ENCODE measurements at regions not wholly inside any gene's neighbourhood (a gene's known extent, or its start where the extent isn't known, plus 50 kb on each side); places are given as distances from the start of the nearest gene placed in this dataset.

DNA sequence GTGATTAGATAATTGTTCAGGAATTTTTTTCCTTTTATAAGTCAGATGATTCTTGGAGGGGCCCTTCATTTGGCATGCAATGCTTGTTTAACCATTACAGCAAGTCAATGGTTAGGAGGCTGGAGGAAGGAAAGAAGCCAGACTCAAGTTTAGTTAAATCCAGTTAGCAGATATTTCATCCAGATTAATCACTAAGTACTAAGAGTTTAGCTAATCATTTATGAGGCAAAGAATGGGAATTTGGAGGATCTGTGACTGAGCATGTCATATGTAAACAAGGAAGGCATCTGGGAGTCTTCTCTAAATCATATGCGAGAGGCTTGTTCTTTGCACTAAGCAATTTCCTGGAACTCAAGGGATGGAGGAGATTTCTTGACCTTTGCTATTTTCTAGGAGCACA, 145.3 kb upstream of the SGCD start:
- no peak for ATAC-seq
- CTCF ChIA-PET, result no interaction called here
- no peak overlapping the region for H3K4me3 Mint-ChIP-seq
- peaks cover 2% of the 10 kb centered on the region for H3K27me3 Mint-ChIP-seq
- no peaks in the 10 kb centered on the region for H3K4me1 Mint-ChIP-seq
- no peak overlapping the region for H3K27ac Mint-ChIP-seq
- no peaks in the 10 kb centered on the region for H3K36me3 Mint-ChIP-seq
- H3K9me3 Mint-ChIP-seq (ENCODE audit: low read depth), result no peaks in the 10 kb centered on the region
- no peak for DNase-seq

DNA sequence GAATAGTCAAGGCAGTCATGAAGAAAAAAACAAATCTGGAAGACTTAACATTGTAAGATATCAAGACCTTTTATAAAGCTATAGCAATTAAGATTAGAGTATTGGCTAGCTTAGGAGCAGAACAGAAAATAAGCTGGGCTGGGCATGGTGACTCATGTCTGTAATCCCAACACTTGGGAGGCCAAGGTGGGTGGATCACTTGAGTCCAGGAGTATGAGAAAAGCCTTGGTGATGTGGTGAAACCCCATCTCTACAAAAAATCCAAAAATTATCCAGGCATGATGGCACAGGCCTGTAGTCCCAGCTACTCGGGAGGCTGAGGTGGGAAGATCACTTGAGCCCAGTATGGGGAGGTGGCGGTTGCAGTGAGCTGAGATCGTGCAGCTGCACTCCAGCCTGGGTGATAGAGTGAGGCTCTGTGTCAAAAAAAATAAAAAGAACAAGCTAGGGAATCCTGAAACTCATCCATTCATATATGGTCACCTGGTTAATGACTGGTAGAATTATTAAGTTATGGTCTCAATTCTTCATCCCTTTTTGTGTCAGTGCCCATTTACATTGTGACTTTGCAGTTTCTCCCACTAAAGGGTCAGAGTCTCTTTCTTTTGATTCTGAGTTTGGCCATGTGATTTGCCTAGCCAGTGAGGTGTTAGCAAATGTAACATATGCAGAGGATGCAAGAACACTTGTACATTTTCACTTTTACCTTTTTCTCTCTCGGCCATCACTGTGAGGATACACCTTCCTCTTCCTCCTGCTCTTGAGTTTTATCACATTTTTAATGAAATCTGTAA, 144.6 kb upstream of the SGCD start:
- H3K27ac Mint-ChIP-seq, result no peak overlapping the region
- no peak for DNase-seq
- no peaks in the 10 kb centered on the region for H3K4me1 Mint-ChIP-seq
- no peaks in the 10 kb centered on the region for H3K9me3 Mint-ChIP-seq (ENCODE audit: low read depth)
- CTCF ChIA-PET, result no interaction called here
- no peak overlapping the region for H3K4me3 Mint-ChIP-seq
- H3K27me3 Mint-ChIP-seq, result peaks cover 2% of the 10 kb centered on the region
- no peak for ATAC-seq
- H3K36me3 Mint-ChIP-seq, result no peaks in the 10 kb centered on the region

DNA sequence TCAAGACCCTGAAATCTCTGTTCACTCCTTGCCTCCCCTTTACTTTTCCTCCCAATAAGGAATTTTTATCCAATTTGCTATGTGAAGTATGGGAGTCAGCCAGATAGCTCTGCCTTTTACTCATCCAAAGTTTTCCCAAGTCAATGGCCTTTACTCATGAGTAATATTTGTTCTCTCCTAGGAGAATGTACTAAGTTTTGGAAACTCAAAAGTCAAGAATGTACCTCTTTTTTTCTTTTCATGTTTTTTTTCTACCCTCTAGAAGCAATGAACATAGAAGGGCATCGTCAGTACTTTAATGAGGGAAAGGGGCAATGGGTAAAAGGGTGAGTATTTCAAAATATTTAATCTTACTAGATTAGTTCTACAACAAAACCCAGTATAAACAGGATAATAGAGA, 140.2 kb upstream of the SGCD start:
- Mint-ChIP-seq H3K27me3 (no peaks in the 10 kb centered on the region), H3K4me3 (no peak overlapping the region), H3K9me3 (ENCODE audit: low read depth) (no peaks in the 10 kb centered on the region), H3K36me3 (no peaks in the 10 kb centered on the region), H3K4me1 (no peaks in the 10 kb centered on the region), H3K27ac (no peak overlapping the region)
- DNase-seq (no peak), ATAC-seq (no peak)
- CTCF ChIA-PET, result no interaction called here

DNA sequence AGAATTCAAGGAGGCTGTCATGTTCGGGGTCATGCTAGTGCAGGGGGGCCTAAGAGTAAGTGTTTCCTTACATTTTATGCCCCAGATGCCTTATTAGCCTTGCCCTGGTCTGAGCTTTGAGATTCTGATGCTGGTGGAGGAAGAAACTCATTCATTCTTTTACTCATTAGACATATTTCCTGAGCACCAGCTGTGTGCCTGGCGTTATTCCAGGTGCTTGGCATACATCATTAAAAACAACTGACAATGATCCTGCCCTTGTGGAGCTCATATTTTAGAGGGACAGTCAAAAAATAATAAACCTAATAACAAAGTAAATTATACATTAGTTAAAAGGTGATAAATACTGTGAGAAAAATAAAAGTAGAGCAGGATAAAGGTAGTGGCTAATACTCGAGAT, 138.9 kb upstream of the SGCD start:
- H3K4me1 Mint-ChIP-seq, result no peaks in the 10 kb centered on the region
- H3K4me3 Mint-ChIP-seq, result no peak overlapping the region
- CTCF ChIA-PET, result interaction anchor here (0.5 kb wide), 1 partner anchor 594 kb away, joined by 3 read pairs; no protein-coding TSS in a partner anchor
- no peak for DNase-seq
- no peaks in the 10 kb centered on the region for H3K27me3 Mint-ChIP-seq
- no peaks in the 10 kb centered on the region for H3K9me3 Mint-ChIP-seq (ENCODE audit: low read depth)
- H3K36me3 Mint-ChIP-seq, result no peaks in the 10 kb centered on the region
- no peak for ATAC-seq
- no peak overlapping the region for H3K27ac Mint-ChIP-seq

DNA sequence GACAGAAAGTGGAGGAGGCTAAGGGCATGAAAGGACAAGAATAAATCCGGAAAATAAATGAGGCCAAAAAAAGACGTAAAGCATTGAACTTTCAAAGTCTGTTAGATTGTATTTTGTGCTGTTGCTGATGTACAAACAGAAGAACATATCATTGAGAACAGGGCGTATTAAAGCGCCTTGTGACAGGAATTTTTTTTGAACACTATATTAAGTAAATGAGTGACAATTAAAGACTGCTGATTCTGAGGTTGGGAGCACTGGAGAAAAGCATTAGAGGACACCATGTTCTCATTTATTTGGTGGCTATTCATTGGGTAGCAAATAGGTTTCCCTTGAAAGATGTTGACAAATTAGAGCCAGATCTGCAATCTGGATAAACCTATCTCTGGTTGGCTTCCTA, 137.3 kb upstream of the SGCD start:
- Mint-ChIP-seq H3K36me3 (no peaks in the 10 kb centered on the region), H3K27me3 (no peaks in the 10 kb centered on the region), H3K27ac (no peak overlapping the region), H3K9me3 (ENCODE audit: low read depth) (no peaks in the 10 kb centered on the region), H3K4me1 (no peaks in the 10 kb centered on the region), H3K4me3 (no peak overlapping the region)
- ATAC-seq, result no peak
- CTCF ChIA-PET, result no interaction called here
- DNase-seq, result no peak

DNA sequence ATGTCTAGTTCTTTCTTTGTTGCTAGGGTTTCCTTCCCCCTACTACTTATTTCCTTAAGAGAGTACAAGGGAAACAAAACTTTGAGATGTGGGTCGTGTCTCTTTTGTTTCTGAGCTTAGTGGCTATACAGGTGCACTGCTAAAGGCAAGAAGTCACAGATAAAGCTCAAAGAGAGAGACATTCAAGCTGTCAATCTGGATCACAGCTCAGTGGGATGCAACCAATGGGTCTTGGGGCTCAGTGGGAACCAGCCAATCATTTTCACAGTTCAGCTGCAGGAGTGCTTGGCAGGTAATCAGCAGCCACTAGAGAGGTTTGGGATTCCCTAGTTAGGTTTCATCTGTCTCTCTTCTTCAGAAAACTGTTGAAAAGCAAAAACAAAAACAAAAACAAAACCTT, 135.4 kb upstream of the SGCD start:
- Mint-ChIP-seq H3K36me3 (no peaks in the 10 kb centered on the region), H3K4me3 (no peak overlapping the region)

DNA sequence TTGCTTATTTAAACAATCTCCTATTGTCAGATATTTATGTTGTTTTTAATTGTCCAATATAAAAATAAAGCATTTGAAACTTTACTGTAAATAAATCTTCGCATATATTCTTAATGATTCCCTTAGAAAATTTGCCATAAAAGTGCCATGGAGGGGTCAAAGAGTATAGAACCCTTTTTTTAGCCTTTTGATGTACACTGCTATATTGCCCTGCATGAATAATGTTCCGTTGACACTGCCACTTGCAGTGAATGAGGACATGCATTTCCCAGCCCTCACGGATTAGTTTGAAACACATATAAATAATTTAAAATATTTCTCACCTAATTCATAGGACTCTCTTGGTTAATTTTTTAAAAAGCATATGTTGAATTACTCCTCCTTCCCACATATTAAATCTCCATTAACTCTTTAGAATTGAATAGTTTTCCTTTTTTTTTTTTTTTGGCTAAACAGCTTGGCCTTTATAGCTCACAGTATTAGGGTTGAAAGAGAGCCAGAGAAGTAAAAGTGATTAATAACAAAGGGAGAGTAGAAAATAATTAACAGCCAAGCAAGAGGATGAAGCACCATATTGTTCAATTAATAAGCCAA, 129.8 kb upstream of the SGCD start:
- no peaks in the 10 kb centered on the region for H3K27me3 Mint-ChIP-seq
- H3K27ac Mint-ChIP-seq, result no peak overlapping the region
- H3K36me3 Mint-ChIP-seq, result no peaks in the 10 kb centered on the region
- H3K9me3 Mint-ChIP-seq (ENCODE audit: low read depth), result no peaks in the 10 kb centered on the region
- CTCF ChIA-PET, result no interaction called here
- ATAC-seq (no peak), DNase-seq (no peak)
- no peak overlapping the region for H3K4me3 Mint-ChIP-seq
- H3K4me1 Mint-ChIP-seq, result no peaks in the 10 kb centered on the region

More for the DNA sequence above, 135.4 kb upstream of the SGCD start:
- H3K27ac Mint-ChIP-seq, result no peak overlapping the region
- ATAC-seq (no peak), DNase-seq (no peak)
- no peaks in the 10 kb centered on the region for H3K27me3 Mint-ChIP-seq
- CTCF ChIA-PET, result no interaction called here
- no peaks in the 10 kb centered on the region for H3K9me3 Mint-ChIP-seq (ENCODE audit: low read depth)
- H3K4me1 Mint-ChIP-seq, result no peaks in the 10 kb centered on the region

DNA sequence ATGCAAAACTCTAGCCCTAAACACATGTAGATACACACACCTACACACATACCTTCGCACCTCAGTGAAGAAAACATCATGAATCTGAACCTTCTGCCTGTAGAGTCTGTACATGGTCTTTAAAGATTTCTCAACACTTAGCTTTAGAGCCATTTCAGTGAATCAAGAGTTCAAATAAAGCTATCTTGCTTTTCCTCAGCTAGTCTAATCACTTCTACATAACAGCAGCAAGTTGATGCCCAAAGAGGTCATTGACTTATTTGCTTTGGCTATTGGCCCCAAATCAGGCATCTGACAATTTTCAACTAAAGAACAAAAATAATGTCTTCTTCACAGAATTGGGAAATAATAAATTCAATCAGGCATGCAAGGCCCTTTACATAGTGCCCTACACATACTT, 127.9 kb upstream of the SGCD start:
- Mint-ChIP-seq H3K4me1 (no peaks in the 10 kb centered on the region), H3K9me3 (ENCODE audit: low read depth) (no peaks in the 10 kb centered on the region)
- CTCF ChIA-PET, result no interaction called here

DNA sequence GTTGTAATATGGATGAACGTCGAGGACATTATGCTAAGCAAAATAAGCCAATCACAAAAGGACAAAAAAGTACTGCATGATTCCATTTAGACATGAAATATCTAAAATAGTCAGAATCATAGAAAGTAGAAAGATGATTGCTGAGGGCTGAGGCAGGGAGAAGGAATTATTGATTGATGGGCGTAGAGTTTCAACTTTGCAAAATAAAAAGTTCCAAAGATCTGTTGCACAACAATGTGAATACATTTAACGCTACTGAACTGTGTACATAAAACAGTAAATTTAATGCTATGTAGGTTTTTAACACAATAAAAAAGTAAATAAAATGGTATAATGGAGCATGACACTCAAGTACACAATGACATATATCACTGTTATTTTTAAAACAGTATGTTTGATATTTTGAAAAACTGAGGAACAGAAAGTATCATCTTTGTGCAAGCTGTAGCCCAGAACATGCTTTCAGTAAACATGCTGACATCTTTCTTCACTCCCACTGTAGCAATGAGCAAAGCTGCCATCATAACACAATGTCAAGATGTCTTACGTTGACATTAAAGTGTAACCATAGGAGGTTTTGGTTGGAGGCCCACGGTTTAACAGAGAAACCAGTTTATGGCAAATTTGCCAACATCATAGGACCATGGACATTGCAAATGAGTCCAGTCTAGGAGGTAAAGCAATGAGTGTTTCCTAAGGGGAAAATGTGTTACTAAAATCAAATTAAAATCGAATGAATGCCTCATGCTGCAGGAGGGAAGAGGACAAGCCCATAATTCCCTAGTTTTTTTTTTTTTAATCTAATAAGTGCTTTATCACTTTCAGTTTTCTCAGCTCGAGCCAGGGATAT, 125.8 kb upstream of the SGCD start:
- H3K4me1 Mint-ChIP-seq, result no peaks in the 10 kb centered on the region
- CTCF ChIA-PET, result no interaction called here

More for the DNA sequence above, 127.9 kb upstream of the SGCD start:
- no peaks in the 10 kb centered on the region for H3K27me3 Mint-ChIP-seq
- H3K4me3 Mint-ChIP-seq, result no peak overlapping the region
- no peaks in the 10 kb centered on the region for H3K36me3 Mint-ChIP-seq
- DNase-seq (no peak), ATAC-seq (no peak)
- no peak overlapping the region for H3K27ac Mint-ChIP-seq

DNA sequence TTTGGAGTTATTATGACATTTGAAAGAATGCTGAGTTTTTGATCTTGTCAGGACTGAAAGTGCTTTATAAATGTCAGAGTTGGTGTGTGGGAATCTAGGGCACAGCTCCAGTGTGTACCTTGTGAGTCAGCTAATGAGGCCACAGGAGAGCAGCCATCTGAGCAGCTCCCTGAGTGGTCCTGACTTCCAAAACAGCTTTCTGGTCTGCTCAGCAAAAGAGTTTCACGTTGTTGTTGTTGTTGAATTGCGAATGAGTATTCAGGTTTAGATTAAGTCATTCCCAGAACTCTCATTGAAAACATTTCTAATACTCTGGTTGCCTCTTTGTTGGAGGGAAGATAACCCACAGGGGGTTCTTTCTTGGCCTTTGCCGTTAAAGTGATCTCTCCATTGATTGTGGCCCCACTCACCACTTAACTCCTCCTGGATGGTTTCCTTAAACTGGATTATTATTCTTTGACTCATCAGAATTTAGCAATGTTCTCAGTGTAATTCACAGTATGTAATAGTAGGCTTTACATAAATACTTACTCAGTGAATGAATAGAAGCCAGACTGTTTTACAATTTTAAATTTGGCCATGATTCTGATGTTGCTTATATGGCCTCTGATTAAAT, 125.1 kb upstream of the SGCD start:
- CTCF ChIA-PET, result no interaction called here
- DNase-seq (no peak), ATAC-seq (no peak)
- Mint-ChIP-seq H3K27ac (no peak overlapping the region), H3K27me3 (no peaks in the 10 kb centered on the region), H3K9me3 (ENCODE audit: low read depth) (no peaks in the 10 kb centered on the region), H3K4me1 (no peaks in the 10 kb centered on the region), H3K4me3 (no peak overlapping the region), H3K36me3 (no peaks in the 10 kb centered on the region)

More for the DNA sequence above, 125.8 kb upstream of the SGCD start:
- DNase-seq (no peak), ATAC-seq (no peak)
- H3K36me3 Mint-ChIP-seq, result no peaks in the 10 kb centered on the region
- no peak overlapping the region for H3K27ac Mint-ChIP-seq
- no peaks in the 10 kb centered on the region for H3K27me3 Mint-ChIP-seq
- H3K9me3 Mint-ChIP-seq (ENCODE audit: low read depth), result no peaks in the 10 kb centered on the region
- H3K4me3 Mint-ChIP-seq, result no peak overlapping the region

DNA sequence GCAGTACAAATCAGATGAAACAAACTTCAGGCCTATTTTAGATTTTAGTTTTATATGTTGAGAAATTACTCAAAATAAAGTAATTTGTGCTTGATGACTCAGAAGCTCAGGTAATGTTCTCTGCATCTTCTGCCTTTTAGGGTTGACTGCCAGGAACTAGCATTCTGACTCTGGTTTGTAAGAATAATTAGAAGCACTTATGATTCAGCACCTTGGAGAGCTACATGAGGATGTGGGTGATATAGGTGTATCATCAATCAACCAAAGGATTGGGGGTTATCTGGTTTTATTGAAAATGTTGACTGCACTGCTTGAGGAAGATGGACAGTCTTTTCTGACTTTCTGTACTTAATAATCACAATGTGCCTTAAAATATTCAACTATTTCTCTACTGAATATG, 118.7 kb upstream of the SGCD start:
- Mint-ChIP-seq H3K27ac (no peak overlapping the region), H3K4me1 (no peaks in the 10 kb centered on the region), H3K27me3 (no peaks in the 10 kb centered on the region), H3K9me3 (ENCODE audit: low read depth) (peaks cover 2% of the 10 kb centered on the region), H3K36me3 (no peaks in the 10 kb centered on the region), H3K4me3 (no peak overlapping the region)
- CTCF ChIA-PET, result no interaction called here
- ATAC-seq (no peak), DNase-seq (no peak)

DNA sequence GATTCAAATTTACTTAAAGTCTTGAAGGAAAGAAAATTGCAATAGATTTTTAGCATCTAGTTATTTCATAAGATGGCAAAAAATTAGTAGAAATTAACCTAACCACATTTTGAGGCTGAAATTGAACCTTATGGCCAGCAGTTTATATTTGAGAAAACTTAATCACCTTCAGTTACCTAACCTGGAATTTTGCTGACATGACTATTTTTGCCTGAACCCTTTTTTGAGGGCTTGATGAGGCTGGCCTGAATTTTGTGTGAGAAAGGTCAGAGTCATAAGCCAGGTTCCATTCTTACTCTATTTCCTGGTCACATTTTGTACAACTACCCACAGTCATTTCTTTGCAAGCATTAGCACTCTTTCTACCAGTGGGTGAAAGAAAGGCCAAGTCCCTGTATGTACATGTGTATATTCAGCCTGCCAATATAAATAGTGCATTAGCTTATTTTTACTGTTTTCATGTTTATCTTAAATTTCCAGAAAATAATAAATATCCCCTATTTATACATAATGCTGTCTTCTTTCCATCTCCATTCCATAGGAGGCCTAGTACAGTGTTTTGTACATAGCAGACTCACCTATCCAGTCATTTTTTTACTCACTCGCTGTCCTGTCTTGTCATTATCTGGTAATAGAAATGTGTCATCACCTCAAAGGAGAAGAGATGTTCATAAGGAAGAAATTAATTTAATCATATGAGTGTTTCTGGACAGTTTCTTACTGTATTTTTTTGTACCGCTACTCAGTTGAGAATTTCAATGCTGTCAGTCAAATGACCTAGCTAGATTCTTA, 108.4 kb upstream of the SGCD start:
- ATAC-seq, result no peak

DNA sequence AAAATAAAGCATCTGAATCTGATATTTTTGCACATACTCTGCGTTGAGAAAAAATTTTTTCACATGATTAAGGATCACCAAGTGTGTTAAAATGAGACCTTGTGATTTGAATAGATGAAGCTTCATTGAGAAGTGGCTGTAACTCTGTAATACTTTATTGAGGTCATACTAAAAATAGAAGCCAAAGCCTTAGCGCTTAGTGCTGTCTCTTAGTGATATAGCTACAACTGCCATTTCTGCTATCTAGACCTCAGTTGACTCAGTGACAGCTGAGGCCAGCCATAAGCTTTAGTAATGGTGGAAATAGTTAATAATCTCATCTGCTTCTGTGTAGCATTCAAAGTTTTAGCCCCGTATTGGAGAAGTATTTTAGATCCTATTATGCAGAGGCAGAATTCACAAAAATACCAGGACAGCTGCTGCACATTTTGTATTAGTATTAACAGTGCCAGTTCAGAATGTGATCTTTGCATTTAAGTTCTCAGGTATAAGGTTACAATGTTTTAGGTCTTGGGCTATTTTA, 107.4 kb upstream of the SGCD start:
- Mint-ChIP-seq H3K36me3 (no peaks in the 10 kb centered on the region), H3K27me3 (no peaks in the 10 kb centered on the region), H3K4me1 (no peaks in the 10 kb centered on the region), H3K27ac (no peak overlapping the region), H3K4me3 (no peak overlapping the region), H3K9me3 (ENCODE audit: low read depth) (peaks cover 4% of the 10 kb centered on the region)
- ATAC-seq (no peak), DNase-seq (no peak)
- CTCF ChIA-PET, result no interaction called here

More for the DNA sequence above, 108.4 kb upstream of the SGCD start:
- no peak for DNase-seq
- Mint-ChIP-seq H3K27me3 (no peaks in the 10 kb centered on the region), H3K36me3 (no peaks in the 10 kb centered on the region), H3K4me1 (no peaks in the 10 kb centered on the region), H3K9me3 (ENCODE audit: low read depth) (peaks cover 4% of the 10 kb centered on the region), H3K27ac (no peak overlapping the region), H3K4me3 (no peak overlapping the region)
- CTCF ChIA-PET, result no interaction called here
